Nephron progenitor cell (in vitro differentiated cells): ENCODE measurements at regions not wholly inside any gene's neighbourhood (a gene's known extent, or its start where the extent isn't known, plus 50 kb on each side); places are given as distances from the start of the nearest gene placed in this dataset.

Experiments used
- DNase-seq: peaks from one replicate; pipeline ENCODE4 v3.0.0; 2021
- H3K27ac Mint-ChIP-seq: 2 replicates; pipeline ENCODE4 v1.8.0; 2021; ENCODE audit warnings: mild to moderate bottlenecking, moderate library complexity, mixed read lengths
- H3K27me3 Mint-ChIP-seq: 2 replicates; pipeline ENCODE4 v1.8.0; 2021; ENCODE audit warnings: mild to moderate bottlenecking, low read depth, mixed read lengths; ENCODE audit not compliant: poor library complexity
- H3K36me3 Mint-ChIP-seq: 2 replicates; pipeline ENCODE4 v1.8.0; 2021; ENCODE audit warnings: low read depth, mixed read lengths
- H3K4me1 Mint-ChIP-seq: 2 replicates; pipeline ENCODE4 v1.8.0; 2021; ENCODE audit warnings: mixed read lengths
- H3K4me3 Mint-ChIP-seq: 2 replicates; pipeline ENCODE4 v1.8.0; 2021; ENCODE audit warnings: mild to moderate bottlenecking, moderate library complexity, mixed read lengths
- H3K9me3 Mint-ChIP-seq: 2 replicates; pipeline ENCODE4 v1.8.0; 2021; ENCODE audit warnings: mild to moderate bottlenecking, moderate library complexity, mixed read lengths
- CTCF ChIP-seq: fragments of 200-600 bp; sonication (generic); IDR thresholded peaks from 2 replicates; pipeline ENCODE4 v1.5.0; 2021; ENCODE audit warnings: antibody characterized with exemption

- peaks cover 6% of the 10 kb centered on the region for H3K9me3 Mint-ChIP-seq
- no peaks in the 10 kb centered on the region for H3K27me3 Mint-ChIP-seq
- no peak overlapping the region for H3K27ac Mint-ChIP-seq
Observed at GRCh38 chr6:156457601-156458000, 319.6 kb upstream of the ARID1B start.

DNA sequence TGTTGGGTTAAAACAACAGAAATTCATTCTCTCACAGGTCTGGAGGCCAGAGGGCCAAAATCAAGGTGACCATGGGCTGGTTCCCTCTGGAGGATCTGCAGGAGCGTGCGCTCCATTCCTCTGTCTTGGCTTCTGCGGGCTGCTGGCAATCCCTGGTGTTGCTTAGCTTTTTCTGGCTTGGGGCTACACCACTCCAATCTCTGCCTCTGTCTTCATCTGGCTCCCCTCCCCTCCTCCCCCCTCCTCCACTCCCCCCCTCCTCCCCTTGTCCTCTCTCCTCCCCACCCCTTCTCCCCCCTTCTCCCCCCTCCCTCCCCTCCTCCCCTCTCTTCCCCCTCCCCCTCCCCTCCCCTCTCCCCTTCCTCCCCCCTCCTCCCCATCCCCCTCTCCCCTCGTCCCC lies 321.3 kb upstream of the ARID1B start:
- H3K4me3 Mint-ChIP-seq = no peak overlapping the region
- no peak for TF ChIP-seq CTCF
- no peaks in the 10 kb centered on the region for H3K4me1 Mint-ChIP-seq
- H3K36me3 Mint-ChIP-seq = no peaks in the 10 kb centered on the region
- DNase-seq = no peak
- no peaks in the 10 kb centered on the region for H3K27me3 Mint-ChIP-seq
- H3K9me3 Mint-ChIP-seq = peaks cover 9% of the 10 kb centered on the region
- no peak overlapping the region for H3K27ac Mint-ChIP-seq

More at GRCh38 chr6:156457601-156458000, 319.6 kb upstream of the ARID1B start:
- no peak for TF ChIP-seq CTCF
- no peak for DNase-seq
- H3K4me1 Mint-ChIP-seq = no peaks in the 10 kb centered on the region
- no peaks in the 10 kb centered on the region for H3K36me3 Mint-ChIP-seq
- H3K4me3 Mint-ChIP-seq = no peak overlapping the region

GRCh38 chr6:156454867-156455266 lies 322.3 kb upstream of the ARID1B start:
- Mint-ChIP-seq H3K4me3 (no peak overlapping the region), H3K27me3 (no peaks in the 10 kb centered on the region), H3K36me3 (no peaks in the 10 kb centered on the region), H3K9me3 (peaks cover 9% of the 10 kb centered on the region), H3K27ac (no peak overlapping the region), H3K4me1 (no peaks in the 10 kb centered on the region)
- no peak for TF ChIP-seq CTCF
- DNase-seq = no peak

DNA sequence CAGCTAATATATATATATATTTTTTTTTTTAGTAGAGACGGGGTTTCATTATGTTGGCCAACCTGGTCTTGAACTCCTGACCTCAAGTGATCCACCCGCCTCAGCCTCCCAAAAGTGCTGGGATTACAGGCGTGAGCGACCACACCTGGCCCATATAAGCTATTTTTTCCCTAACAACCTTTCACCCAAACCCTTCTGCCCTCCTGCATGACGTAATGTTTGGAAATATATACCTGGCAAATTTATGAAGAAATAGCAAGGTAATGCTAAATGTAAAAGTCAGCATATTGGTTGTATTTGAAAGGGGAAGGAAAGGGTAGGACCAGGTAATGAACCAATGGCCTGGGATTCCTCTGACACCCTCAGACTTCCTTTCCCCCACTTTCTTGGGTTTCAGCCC lies 325.5 kb upstream of the ARID1B start:
- TF ChIP-seq CTCF = no peak
- Mint-ChIP-seq H3K4me1 (no peaks in the 10 kb centered on the region), H3K4me3 (no peak overlapping the region)

DNA sequence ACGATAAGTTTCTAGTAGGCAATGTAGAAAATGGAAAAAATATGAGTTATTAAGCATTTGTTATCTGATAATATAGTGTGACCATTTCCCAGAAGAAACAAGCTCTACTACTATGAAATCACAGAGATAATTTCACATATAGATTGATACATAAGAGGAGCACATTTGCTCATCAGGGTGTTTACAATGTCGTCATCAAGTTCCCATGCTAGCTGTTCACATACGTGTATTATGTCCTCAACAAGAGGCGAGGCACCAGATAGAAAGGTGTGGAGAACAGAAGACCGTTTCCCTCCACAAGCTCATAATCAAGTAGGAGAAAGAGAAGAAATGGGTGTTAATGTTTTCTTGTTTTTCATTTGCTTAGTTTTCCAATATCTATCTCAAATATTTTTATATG lies 326.1 kb upstream of the ARID1B start:
- no peak for DNase-seq
- no peak overlapping the region for H3K27ac Mint-ChIP-seq

More for the DNA sequence above, 325.5 kb upstream of the ARID1B start:
- DNase-seq = no peak
- Mint-ChIP-seq H3K9me3 (peaks cover 9% of the 10 kb centered on the region), H3K36me3 (no peaks in the 10 kb centered on the region), H3K27me3 (no peaks in the 10 kb centered on the region), H3K27ac (no peak overlapping the region)

More for the DNA sequence above, 326.1 kb upstream of the ARID1B start:
- Mint-ChIP-seq H3K9me3 (peaks cover 9% of the 10 kb centered on the region), H3K27me3 (peaks cover 3% of the 10 kb centered on the region), H3K4me3 (no peak overlapping the region), H3K4me1 (no peaks in the 10 kb centered on the region), H3K36me3 (no peaks in the 10 kb centered on the region)
- no peak for TF ChIP-seq CTCF
